K562 (cell line): ENCODE measurements at regions not wholly inside any gene's neighbourhood (a gene's known extent, or its start where the extent isn't known, plus 50 kb on each side); places are given as distances from the start of the nearest gene placed in this dataset.

ENCODE experiments used
- CBFA2T3 ChIP-seq: fragments of 450-650 bp; IDR thresholded peaks from 2 replicates; pipeline ENCODE4 v1.6.1; 2017
- GABPB2 ChIP-seq: fragments of 250-450 bp; sonication (Bioruptor Pico); conservative IDR thresholded peaks from 2 replicates; pipeline ENCODE4 v1.5.1; 2021; ENCODE audit warnings: mild to moderate bottlenecking
- HIVEP1 ChIP-seq: fragments of 250-450 bp; sonication (Bioruptor Pico); IDR thresholded peaks from 2 replicates; pipeline ENCODE4 v1.4.0; 2020; ENCODE audit warnings: mild to moderate bottlenecking
- KLF6 ChIP-seq: fragments of 250-450 bp; sonication (Bioruptor Pico); IDR thresholded peaks from 2 replicates; pipeline ENCODE4 v1.4.0; 2020; ENCODE audit warnings: mild to moderate bottlenecking, moderate library complexity, borderline replicate concordance
- MLX ChIP-seq, 2 experiments: fragments of 450-650 bp in 1 of 2; sonication (generic) in 1 of 2; formaldehyde crosslinking; conservative IDR thresholded peaks; 2 replicates each; pipeline versions ENCODE4 v1.4.0 to v1.8.1; 2020 to 2022; ENCODE audit warnings: mild to moderate bottlenecking in 1 of 2, missing genetic modification reagents in 1 of 2
- REST ChIP-seq, 2 experiments: fragments of 450-650 bp; formaldehyde crosslinking in 1 of 2; IDR thresholded peaks; 2 replicates each; pipeline versions ENCODE4 v1.4.0 to v1.6.1; 2014 to 2020; ENCODE audit warnings: mild to moderate bottlenecking in 2 of 2, borderline replicate concordance in 1 of 2, low read depth in 1 of 2
- SLC30A9 ChIP-seq: fragments of 250-450 bp; sonication (Bioruptor Pico); IDR thresholded peaks from 2 replicates; pipeline ENCODE4 v1.8.0; 2022; ENCODE audit warnings: mild to moderate bottlenecking, moderate library complexity
- SMC3 ChIP-seq: conservative IDR thresholded peaks from 2 replicates; pipeline ENCODE4 v1.6.1; 2011; ENCODE audit warnings: low read depth, low read length, improper control_type of control experiment; ENCODE audit not compliant: insufficient read depth
- STAT5A ChIP-seq: IDR thresholded peaks from 2 replicates; pipeline ENCODE4 v1.6.1; 2012; ENCODE audit warnings: low read length, inconsistent platforms, borderline replicate concordance
- ZNF124 ChIP-seq: sonication (generic); formaldehyde crosslinking; IDR thresholded peaks from 2 replicates; pipeline ENCODE4 v1.8.1; 2022; ENCODE audit warnings: missing genetic modification reagents
- ZNF586 ChIP-seq: fragments of 450-650 bp; formaldehyde crosslinking; conservative IDR thresholded peaks from 2 replicates; pipeline ENCODE4 v1.4.0; 2020; ENCODE audit warnings: mild to moderate bottlenecking, moderate library complexity

GRCh38 chr6:27795697-27796494, 116.3 kb downstream of the OR2B2 start (continued):
- peak; percentile 96 for TF ChIP-seq REST (IDR thresholded peaks at IDR 0.05; ENCODE audit: borderline replicate concordance)
- TF ChIP-seq REST (CRISPR knock-in tag; IDR thresholded peaks at IDR 0.05; ENCODE audit: low read depth) = no peak
- no peak for TF ChIP-seq SLC30A9 (CRISPR knock-in tag)
- no peak for TF ChIP-seq MLX (CRISPR knock-in tag; conservative IDR thresholded peaks at IDR 0.05)
- TF ChIP-seq GABPB2 = no peak
- TF ChIP-seq HIVEP1 (CRISPR knock-in tag) = no peak
- TF ChIP-seq SMC3 = no peak; the same call in 1 of the 2 replicates
- TF ChIP-seq CBFA2T3 = no peak
- TF ChIP-seq ZNF586 (CRISPR knock-in tag) = no peak
- TF ChIP-seq KLF6 (CRISPR knock-in tag) = no peak
- TF ChIP-seq STAT5A = no peak
- no peak for TF ChIP-seq ZNF124 (CRISPR knock-in tag)
- TF ChIP-seq, all 486 proteins: peak for 123
